OCI-LY3 (cell line): ENCODE measurements at regions not wholly inside any gene's neighbourhood (a gene's known extent, or its start where the extent isn't known, plus 50 kb on each side); places are given as distances from the start of the nearest gene placed in this dataset.
"Not testable (repeated sequence)": the region's sequence is repeated elsewhere in the genome, so short reads cannot be mapped to it uniquely, and the experiment has no call there.

Experiments used
- H2AFZ ChIP-seq: fragments of 200-600, 300-600 bp; shearing (Covaris generic); 2 replicates; pipeline ENCODE4 v1.6.0; 2014; ENCODE audit warnings: antibody characterized with exemption, low read depth, low read length
- H3K27ac ChIP-seq: fragments of 200-600, 300-600 bp; sonication (generic); 2 replicates; pipeline ENCODE4 v1.5.1; 2014; ENCODE audit warnings: mild to moderate bottlenecking, low read length, moderate library complexity, mixed read lengths
- H3K27me3 ChIP-seq: fragments of 200-600, 300-600 bp; sonication (generic); 2 replicates; pipeline ENCODE4 v1.6.1; 2014; ENCODE audit warnings: low read depth, low read length, mixed read lengths
- H3K36me3 ChIP-seq: fragments of 200-600, 300-600 bp; sonication (generic); replicated peaks from 2 replicates; pipeline ENCODE3; 2014; ENCODE audit warnings: low read depth, low read length, mixed read lengths
- H3K4me1 ChIP-seq: fragments of 300-600, 200-600 bp; sonication (generic); 2 replicates; pipeline ENCODE4 v1.6.1; 2014; ENCODE audit warnings: low read length, mixed read lengths
- H3K4me2 ChIP-seq: fragments of 200-600, 300-600 bp; sonication (generic); 2 replicates; pipeline ENCODE4 v1.6.1; 2014; ENCODE audit warnings: low read length, mixed read lengths
- H3K4me3 ChIP-seq: fragments of 300-600, 200-600 bp; sonication (generic); 2 replicates; pipeline ENCODE4 v1.5.1; 2014; ENCODE audit warnings: antibody characterized with exemption, mild to moderate bottlenecking, low read length, moderate library complexity
- H3K79me2 ChIP-seq: fragments of 300-600, 200-600 bp; shearing (Covaris generic); 2 replicates; pipeline ENCODE4 v1.6.1; 2014; ENCODE audit warnings: mild to moderate bottlenecking, low read length, mixed read lengths
- H3K9ac ChIP-seq: fragments of 300-600, 200-600 bp; shearing (Covaris generic); 2 replicates; pipeline ENCODE4 v1.6.0; 2014; ENCODE audit warnings: mild to moderate bottlenecking, low read length, moderate library complexity
- H3K9me3 ChIP-seq: fragments of 200-600, 300-600 bp; shearing (Covaris generic); 2 replicates; pipeline ENCODE4 v1.6.1; 2014; ENCODE audit warnings: low read length, mixed read lengths; ENCODE audit not compliant: insufficient read depth
- H4K20me1 ChIP-seq: fragments of 200-600, 300-600 bp; sonication (generic); 2 replicates; pipeline ENCODE4 v1.6.1; 2016; ENCODE audit warnings: low read length, mixed read lengths; ENCODE audit not compliant: insufficient read depth
- CTCF ChIP-seq: fragments of 200-600, 300-600 bp; sonication (generic); IDR thresholded peaks from 2 replicates; pipeline ENCODE4 v1.5.1; 2014; ENCODE audit warnings: antibody characterized with exemption, low read length, low read depth
- EZH2phosphoT487 ChIP-seq: fragments of 200-600 bp; shearing (Covaris generic); IDR thresholded peaks from 2 replicates; pipeline ENCODE4 v1.6.1; 2018; ENCODE audit warnings: antibody characterized with exemption, mixed run types, low read depth

DNA sequence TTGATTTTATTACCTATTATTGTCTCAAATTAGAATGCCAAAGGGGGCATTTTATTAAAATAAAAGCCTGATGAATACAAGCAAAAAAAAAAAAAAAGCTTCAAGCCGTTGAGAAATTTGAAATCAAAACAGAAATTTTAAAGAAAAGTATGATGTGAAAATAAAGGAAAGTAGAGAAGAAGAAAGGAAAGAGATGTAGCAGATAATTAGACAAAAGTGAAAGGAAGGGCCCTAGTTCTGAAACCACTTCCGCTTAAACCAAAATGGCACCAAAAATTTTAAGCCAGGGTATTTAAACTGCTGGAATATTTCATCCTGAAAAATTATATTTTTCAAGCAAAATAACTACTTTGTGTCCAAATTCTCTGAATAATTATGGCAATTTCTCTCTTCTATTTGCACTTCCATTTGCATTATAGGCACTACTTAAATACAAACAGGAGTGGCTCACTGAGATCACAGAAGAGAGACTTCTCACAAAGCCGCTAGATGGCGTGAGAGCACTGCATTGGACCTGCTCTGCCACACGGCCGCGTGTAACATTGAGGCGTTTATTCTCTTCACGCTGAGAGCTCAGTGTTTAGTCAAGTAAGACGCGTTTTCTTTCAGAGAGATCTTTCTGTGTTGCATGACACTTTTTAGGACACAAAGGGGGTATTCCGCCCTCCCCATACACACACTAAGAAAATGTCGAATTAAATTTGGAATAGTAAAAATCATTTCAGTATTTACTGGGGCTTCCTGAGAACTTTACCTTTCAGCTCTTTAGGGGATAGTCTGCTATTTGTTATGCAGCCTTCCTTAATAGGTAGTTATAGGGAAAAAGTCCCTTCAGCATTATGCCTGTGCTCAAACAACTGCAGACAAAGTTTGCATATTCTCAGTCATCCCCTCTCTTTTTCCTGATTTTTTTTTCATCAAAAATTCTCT is 368.4 kb upstream of the CCNH start:
- no peaks in the 10 kb centered on the region for H3K9me3 ChIP-seq
- no peaks in the 10 kb centered on the region for H3K36me3 ChIP-seq
- no peaks in the 10 kb centered on the region for H4K20me1 ChIP-seq
- H3K9ac ChIP-seq = 0 out of 2 replicates have a peak overlapping the region, but pooled peaks have one; percentile 10
- H3K27me3 ChIP-seq = no peaks in the 10 kb centered on the region; the same call in 1 of the 2 replicates
- H3K79me2 ChIP-seq = no peaks in the 10 kb centered on the region
- H3K4me3 ChIP-seq = peak overlapping the region; percentile 64
- H3K27ac ChIP-seq = peak overlapping the region; percentile 27; the same call in 1 of the 2 replicates
- peak overlapping the region; percentile 64 for H3K4me2 ChIP-seq
- peaks cover 8% of the 10 kb centered on the region; the same call in 1 of the 2 replicates for H3K4me1 ChIP-seq
- no peak for TF ChIP-seq EZH2phosphoT487
- peak; percentile 74 for TF ChIP-seq CTCF
- H2AFZ ChIP-seq = peak overlapping the region; percentile 84

- H3K4me1 ChIP-seq = peaks cover 8% of the 10 kb centered on the region; the same call in 1 of the 2 replicates
- no peaks in the 10 kb centered on the region; the same call in 1 of the 2 replicates for H3K27me3 ChIP-seq
- H3K36me3 ChIP-seq = no peaks in the 10 kb centered on the region
- no peak overlapping the region for H2AFZ ChIP-seq
- H3K79me2 ChIP-seq = no peaks in the 10 kb centered on the region
- no peak overlapping the region for H3K9ac ChIP-seq
- no peak overlapping the region for H3K27ac ChIP-seq
- TF ChIP-seq EZH2phosphoT487 (no peak), CTCF (no peak)
- no peaks in the 10 kb centered on the region for H3K9me3 ChIP-seq
- no peaks in the 10 kb centered on the region for H4K20me1 ChIP-seq
- H3K4me3 ChIP-seq = no peak overlapping the region
- no peak overlapping the region for H3K4me2 ChIP-seq
Observed at GRCh38 chr5:87778876-87779275, 366.1 kb upstream of the CCNH start.

DNA sequence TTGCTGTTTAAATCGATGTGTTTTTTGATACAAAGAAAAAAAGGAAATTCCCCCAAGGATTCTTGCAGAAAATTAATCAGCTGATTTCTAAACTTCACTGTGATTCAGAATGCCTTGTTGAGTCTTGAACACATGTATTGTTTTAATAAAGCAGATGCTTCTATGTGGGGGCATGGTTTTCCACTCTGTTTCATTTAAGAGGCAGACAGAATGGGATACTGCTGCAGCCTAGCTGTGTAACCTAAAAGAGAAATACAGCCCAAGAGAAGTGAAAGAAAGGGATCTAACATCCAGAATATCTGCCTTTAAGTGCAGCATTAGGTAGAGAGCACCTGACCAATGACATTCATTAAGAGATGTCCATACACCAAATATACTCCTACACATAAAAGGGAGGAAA is 365.1 kb upstream of the CCNH start:
- no peaks in the 10 kb centered on the region for H3K36me3 ChIP-seq
- no peak overlapping the region for H3K4me3 ChIP-seq
- no peak overlapping the region for H2AFZ ChIP-seq
- H3K27ac ChIP-seq = no peak overlapping the region
- no peaks in the 10 kb centered on the region for H4K20me1 ChIP-seq
- no peaks in the 10 kb centered on the region for H3K79me2 ChIP-seq
- H3K27me3 ChIP-seq = no peaks in the 10 kb centered on the region; the same call in 1 of the 2 replicates
- H3K4me1 ChIP-seq = peaks cover 8% of the 10 kb centered on the region; the same call in 1 of the 2 replicates
- no peak overlapping the region for H3K9ac ChIP-seq
- TF ChIP-seq CTCF (no peak), EZH2phosphoT487 (no peak)
- no peaks in the 10 kb centered on the region for H3K9me3 ChIP-seq
- no peak overlapping the region for H3K4me2 ChIP-seq

GRCh38 chr5:87776785-87777184 is 364.1 kb upstream of the CCNH start:
- H3K4me2 ChIP-seq = no peak overlapping the region
- H3K9me3 ChIP-seq = no peaks in the 10 kb centered on the region
- H3K9ac ChIP-seq = no peak overlapping the region
- H3K36me3 ChIP-seq = no peaks in the 10 kb centered on the region
- H3K4me3 ChIP-seq = no peak overlapping the region
- H2AFZ ChIP-seq = no peak overlapping the region
- H3K27me3 ChIP-seq = no peaks in the 10 kb centered on the region
- H3K27ac ChIP-seq = no peak overlapping the region
- no peaks in the 10 kb centered on the region for H3K79me2 ChIP-seq
- TF ChIP-seq CTCF = no peak
- no peak for TF ChIP-seq EZH2phosphoT487
- peaks cover 5% of the 10 kb centered on the region; the same call in 1 of the 2 replicates for H3K4me1 ChIP-seq
- no peaks in the 10 kb centered on the region for H4K20me1 ChIP-seq

DNA sequence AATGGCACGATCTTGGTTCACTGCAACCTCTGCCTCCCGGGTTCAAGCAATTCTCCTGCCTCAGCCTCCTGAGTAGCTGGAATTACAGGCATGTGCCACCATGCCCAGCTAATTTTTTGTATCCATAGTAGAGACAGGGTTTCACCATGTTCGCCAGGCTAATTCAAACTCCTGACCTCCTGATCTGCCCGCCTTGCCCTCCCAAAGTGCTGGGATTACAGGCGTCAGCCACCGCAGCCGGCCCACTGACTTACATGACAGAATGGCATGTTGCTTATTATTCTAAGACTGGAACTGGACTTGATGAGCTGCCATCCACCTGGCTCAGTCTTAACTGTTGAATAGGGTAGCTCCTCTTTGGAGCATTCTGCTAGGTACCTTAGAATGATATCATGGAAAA is 363.6 kb upstream of the CCNH start:
- not testable (repeated sequence) for H3K27me3 ChIP-seq, H4K20me1 ChIP-seq, H2AFZ ChIP-seq, H3K9me3 ChIP-seq, H3K36me3 ChIP-seq, H3K4me3 ChIP-seq, H3K4me1 ChIP-seq, H3K9ac ChIP-seq, H3K4me2 ChIP-seq, H3K79me2 ChIP-seq, H3K27ac ChIP-seq
